ENCODE measurements at regions not wholly inside any gene's neighbourhood (a gene's known extent, or its start where the extent isn't known, plus 50 kb on each side); places are given as distances from the start of the nearest gene placed in this dataset.

DNA sequence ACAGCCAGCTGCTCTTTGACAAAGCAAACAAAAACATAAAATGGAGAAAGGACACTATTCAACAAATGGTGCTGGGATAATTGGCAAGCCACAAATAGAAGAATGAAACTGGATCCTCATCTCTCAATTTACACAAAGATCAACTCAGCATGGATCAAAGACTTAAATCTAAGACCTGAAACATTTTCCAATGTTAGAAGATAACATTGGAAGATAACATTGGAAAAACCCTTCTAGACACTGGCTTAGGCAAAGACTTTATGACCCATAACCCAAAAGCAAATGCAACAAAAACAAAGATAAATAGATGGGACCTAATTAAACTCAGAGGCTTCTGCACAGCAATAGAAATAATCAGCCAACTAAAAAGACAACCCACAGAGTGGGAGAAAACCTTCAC is 425.7 kb upstream of the SEMA3D start (continued):
- TF ChIP-seq YY1 (IDR thresholded peaks at IDR 0.05; ENCODE audit: low read depth, low read length), result no peak
- no peak for TF ChIP-seq BRCA1 (IDR thresholded peaks at IDR 0.05; ENCODE audit: low read depth, low read length)
- no peak for TF ChIP-seq NRF1 (IDR thresholded peaks at IDR 0.05; ENCODE audit: low read depth, low read length)
- no peak for TF ChIP-seq PHF8 (conservative IDR thresholded peaks at IDR 0.05; ENCODE audit: low read depth, low read length)

All from H1 (cell line).